Stimulated activated CD4-positive, alpha-beta T cell treated with anti-CD3 and anti-CD28 coated beads, Interleukin-15, amount 100 ng/mL, for 48 hours (primary cell): ENCODE measurements at regions not wholly inside any gene's neighbourhood (a gene's known extent, or its start where the extent isn't known, plus 50 kb on each side); places are given as distances from the start of the nearest gene placed in this dataset.
"Not testable (repeated sequence)": the region's sequence is repeated elsewhere in the genome, so short reads cannot be mapped to it uniquely, and the experiment has no call there.

Experiments
- DNase-seq, 2 donors: peaks; one replicate each; pipeline ENCODE4 v3.0.0-alpha.2; 2020; ENCODE audit warnings: low read depth in 2 of 2

DNA sequence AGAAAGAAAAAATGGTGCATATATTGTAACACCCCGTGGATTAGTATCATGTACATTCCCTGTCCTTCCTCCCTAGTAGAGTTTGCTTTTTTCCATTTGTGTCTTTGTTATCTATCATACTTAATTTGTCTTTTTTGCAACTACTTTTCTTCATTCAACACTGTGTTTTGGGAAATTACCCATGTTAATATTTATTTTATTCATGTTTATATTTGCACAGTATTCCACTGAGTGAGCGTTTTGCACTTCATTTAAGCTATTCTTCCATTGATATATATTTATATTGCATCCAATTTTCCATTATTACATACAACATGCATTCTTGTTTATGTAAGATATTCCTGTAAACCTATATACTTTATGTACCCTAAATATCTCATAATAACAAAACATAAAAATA is 57.6 kb upstream of the FAM171A1 start:
- DNase-seq: no peak

DNA sequence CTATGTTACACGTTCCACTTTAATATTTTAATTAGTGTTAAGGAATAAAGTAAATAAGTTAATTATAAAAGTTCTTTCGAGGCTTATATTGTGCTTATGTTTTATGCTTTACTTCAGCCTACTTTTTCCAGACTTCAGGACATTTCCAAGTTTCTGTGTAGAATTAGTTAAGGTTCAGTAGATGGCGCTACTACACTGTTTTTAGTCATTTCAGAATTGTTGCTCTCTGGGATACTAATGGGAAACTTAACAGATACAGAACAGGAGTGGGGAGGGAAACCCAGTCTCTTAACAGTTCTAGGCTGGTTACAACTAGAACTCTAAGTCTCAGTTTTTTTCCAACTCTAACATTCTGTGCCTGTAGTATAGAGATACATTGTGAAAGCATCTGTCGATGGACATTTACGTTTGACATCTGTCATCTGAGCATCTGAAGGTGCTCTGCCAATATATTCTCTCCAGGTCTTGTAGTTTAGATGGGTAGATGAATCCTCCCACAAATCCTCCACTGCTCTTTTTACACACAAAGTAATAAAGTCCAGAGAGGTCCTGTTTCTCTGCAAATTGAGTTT is 56.8 kb upstream of the FAM171A1 start:
- no peak for DNase-seq

GRCh38 chr10:15426558-15426957 is 55.5 kb upstream of the FAM171A1 start:
- DNase-seq: no peak

- no peak for DNase-seq
These were observed 55.0 kb upstream of the FAM171A1 start for GRCh38 chr10:15426115-15426514.

GRCh38 chr10:15421875-15422274 is 50.8 kb upstream of the FAM171A1 start:
- DNase-seq: not testable (repeated sequence)
